Stimulated activated CD8-positive, alpha-beta memory T cell treated with anti-CD3 and anti-CD28 coated beads, Interleukin-4, amount 100 ng/mL, for 48 hours (primary cell): ENCODE measurements at regions not wholly inside any gene's neighbourhood (a gene's known extent, or its start where the extent isn't known, plus 50 kb on each side); places are given as distances from the start of the nearest gene placed in this dataset.

Experiments
- DNase-seq: peaks from one replicate; pipeline ENCODE4 v3.0.0-alpha.2; 2020

DNA sequence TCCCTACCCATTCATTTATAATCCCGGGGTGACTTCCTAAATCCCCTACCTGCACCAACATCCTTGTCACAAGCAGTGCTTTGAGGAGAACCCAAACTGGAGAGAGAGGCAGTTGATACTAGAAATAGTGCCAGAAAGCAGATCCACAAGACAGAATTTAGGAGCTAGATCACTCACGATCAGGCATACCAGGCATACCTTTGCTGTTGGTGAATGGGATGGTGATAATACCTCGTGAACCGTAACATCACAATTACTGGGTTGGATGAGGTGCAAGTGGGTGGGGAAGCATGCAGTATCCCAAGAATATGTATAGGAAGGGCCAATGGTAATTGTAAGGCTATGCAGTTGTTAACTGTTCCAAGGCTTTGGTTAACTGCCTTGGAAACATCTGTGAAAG, 129.3 kb downstream of the TMA16 start:
- DNase-seq = no peak

- no peak for DNase-seq
These were observed 130.2 kb downstream of the TMA16 start for GRCh38 chr4:163624727-163625126.

DNA sequence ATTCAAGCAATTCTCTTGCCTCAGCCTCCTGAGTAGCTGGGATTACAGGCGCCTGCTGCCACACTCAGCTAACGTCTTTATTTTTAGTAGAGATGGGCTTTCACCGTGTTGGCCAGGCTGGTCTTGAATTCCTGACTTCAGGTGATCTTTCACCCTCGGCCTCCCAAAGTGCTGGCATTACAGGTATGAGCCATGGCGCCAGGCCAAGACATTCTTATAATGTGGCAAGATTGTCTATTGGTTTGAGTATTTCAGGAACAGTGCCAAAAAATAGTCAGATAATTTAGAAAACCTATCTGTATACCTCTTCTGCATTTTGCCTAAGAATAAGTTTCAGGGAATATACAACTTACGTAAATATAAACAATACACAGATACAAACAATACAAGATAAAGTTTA, 136.8 kb downstream of the TMA16 start:
- DNase-seq = no peak

DNA sequence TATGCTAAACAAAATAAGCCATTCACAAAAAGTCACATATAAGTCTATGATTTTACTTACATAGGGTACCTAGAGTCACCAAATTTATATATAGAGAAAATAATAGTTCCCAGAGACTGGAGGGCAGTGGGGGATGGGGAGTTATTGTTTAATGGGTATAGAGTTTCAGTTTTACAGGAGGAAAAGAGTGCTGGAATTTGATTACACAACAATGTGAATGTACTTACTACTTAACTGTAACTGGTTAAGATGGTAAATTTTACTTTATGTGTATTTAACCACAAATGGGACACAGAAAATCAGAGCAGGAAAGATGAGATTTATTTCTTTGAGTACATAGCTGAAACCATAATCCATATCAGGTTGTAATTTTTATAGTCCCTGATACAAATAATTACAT, 144.4 kb downstream of the TMA16 start:
- no peak for DNase-seq

GRCh38 chr4:163649557-163650091, 155.1 kb downstream of the TMA16 start:
- no peak for DNase-seq

- no peak for DNase-seq
These were observed 157.3 kb downstream of the TMA16 start for GRCh38 chr4:163651761-163652160.

DNA sequence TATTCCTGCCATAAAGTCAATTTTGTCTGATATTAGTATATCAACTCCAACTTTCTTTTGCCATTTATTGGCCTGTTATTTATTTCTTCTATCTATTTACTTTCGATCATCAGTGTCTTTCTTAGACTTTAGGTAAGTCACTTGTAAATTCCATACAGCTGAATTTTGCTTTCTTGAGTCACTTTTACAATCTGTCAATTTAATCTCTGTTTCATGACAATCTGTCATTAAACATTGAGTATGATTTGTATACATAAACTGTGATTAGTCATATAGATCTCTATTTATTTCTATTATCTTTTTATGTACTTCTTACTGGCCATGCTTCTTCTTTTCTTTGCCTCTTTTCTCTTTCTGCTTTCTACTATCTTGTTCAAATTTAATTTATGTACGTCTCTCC, 160.1 kb downstream of the TMA16 start:
- no peak for DNase-seq

DNA sequence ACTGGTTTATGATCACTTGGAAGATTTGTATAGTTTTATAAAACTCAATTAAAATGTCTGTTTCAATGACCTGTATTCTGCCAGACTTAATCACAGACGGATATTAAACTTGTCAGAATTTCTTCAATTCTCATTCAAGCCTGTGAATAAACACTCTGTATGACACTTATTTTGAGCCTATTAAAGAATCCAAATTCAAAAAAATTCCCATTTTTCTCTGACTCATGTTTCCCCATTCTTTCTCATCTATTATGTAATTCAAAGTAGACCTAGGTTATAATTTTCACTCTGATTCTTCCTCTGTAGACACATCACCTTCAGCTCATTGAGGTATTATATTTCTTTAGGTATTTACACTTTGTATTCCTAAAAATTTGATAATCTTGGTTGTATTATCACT, 166.1 kb downstream of the TMA16 start:
- DNase-seq = no peak

DNA sequence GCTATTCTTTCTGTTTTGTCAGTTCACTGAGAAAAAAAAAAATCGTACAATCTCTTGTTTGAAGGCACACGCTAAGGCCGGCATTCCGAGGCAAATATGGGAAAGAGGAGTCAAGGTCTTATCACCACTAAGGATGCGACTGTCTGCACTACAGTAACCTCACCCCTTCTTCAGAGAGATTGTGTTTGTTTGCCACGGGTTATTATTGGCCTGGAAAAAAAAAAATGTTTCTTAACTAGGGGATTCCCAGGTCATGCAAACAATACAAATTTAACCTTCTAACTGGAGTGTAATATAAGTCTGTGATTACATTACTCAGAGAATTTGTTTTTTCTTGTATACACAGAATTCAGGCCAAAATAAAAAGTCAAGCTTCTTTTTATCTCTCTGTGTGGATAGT, 168.3 kb downstream of the TMA16 start:
- DNase-seq = no peak

- DNase-seq = no peak
These were observed 169.2 kb downstream of the TMA16 start for GRCh38 chr4:163663454-163664225.

DNA sequence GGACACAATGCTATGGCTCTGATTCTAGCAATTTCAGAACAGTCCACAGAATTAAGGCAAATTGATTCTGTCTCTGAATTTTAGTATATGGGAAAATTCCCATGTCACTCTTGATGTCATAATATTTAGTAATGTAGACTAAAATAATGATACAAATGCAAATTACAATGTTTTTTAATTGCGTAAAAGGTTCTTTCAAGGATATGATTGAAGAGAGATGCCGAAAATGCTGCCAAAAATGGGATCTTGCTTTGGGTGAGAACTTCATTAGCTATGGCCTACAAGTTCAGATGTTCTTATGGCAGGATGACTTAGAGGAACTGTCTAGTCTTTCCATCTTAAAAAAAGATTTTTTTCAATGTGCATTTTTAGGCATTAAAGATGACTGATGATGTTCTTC, 170.6 kb downstream of the TMA16 start:
- DNase-seq = no peak

DNA sequence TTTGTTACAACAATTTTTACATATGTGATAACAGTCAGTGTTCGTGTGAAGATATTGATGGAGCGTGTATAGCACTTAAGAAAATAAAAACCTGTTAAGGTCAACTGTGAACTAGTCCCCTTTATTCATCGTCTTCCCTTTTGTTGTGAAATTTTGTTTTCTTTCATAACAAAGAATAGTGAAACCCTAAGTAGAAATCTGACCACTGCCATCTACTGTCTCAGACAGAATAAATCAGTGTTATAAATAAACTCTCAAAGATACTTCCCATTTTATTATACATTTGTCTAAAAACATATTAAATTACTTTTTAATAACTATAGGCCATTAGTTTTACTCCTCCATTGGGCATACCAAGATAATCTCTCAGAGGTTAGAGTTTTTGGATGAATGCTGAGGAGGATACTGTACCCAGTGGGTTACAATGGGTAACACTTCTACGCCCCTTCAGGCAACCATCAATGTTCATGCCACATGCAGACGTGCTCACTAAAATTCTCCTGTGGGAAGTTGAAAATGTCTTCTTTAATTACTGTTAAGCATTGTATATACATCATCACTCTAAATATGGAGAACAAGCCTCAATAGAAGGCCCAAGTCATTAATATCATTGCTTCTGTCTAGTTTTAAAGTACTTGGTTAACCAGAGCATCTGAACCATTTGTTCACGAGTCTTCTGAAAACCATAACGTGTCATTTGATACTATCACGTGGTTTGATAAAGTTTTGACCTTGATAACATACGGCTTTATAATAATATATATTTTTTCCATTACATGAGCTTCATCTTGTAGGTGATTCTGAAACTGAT, 171.2 kb downstream of the TMA16 start:
- no peak for DNase-seq

DNA sequence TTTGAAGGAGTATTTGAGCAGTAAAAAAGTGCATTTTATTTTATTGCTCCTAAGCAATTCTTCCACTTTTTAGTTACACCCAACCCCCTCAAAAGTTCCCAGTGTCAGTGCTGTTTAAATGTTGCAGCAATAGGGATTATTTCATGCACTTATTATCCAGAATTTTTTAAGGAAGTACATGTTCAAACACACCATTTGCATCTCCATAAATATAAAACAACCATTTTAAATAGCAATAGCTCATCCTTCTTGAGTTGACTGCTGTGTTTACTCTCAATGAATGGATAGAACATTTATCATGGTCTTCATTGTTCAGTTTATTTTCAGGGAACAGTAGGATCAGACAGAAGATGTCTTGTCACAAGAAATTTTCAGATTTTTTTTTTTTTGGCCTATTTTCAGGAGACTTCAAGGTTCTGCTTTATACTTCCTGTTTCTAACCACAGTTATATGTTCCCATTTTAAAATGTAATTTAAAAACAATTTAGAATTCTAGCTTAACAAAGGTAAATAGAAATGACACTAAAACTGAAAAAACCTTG, 171.9 kb downstream of the TMA16 start:
- DNase-seq = no peak

DNA sequence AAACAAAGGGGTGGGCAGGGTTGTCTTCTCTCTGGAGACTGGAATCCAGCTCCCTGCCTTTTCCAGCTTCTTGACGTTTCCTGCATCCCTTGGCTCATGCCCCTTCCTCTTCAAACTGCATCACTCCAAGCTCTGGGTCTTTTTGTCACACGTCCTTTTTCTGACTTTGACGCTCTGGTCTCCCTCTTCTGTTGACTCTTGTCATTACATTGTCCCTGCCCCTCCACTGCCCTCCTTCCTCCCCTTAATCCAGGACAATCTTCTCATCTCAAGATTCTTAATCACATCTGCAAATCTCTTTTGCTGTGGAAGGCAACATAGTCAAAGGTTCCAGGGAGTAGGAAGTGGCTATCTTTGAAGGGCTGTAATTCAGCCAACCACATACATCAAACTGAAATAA, 178.3 kb downstream of the TMA16 start:
- DNase-seq = no peak

DNA sequence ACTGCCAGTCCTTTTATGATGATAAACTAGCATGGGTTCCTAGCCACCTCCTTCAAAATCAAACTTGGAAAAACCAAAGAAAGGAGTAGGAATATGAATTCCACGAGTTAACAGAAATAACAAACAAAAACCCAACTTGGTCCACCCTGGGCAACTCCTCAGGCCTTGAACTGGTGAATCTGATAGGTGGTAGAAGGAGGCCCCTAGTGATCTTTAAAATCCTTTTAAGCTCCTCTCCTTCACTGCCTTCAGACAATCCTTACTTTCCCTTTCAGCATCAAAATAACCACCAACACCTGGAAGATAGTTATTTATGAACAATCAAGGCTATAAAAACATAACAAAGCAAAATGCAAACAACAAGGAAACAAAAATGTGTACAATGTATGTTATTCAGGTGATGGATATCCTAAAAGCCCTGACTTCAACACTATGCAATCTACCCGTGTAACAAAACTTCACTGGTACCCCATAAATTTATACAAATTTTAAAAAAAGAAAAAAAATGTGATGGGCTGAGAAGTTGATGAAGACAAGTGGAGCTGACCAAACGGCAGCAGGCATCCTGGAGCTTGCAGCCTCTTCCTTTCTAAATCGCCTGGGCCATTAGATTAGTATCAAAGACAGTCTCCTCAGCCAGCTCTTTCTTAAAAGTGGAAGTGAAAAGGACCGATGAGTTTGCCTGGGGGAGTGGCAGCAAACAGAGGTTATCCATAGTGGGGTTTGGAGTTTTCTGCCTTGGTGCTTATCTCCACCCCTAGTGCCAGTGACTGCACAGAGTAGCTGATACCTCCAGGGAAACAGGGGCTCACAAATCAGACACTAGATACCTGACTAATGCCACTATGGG, 179.6 kb downstream of the TMA16 start:
- DNase-seq = no peak

DNA sequence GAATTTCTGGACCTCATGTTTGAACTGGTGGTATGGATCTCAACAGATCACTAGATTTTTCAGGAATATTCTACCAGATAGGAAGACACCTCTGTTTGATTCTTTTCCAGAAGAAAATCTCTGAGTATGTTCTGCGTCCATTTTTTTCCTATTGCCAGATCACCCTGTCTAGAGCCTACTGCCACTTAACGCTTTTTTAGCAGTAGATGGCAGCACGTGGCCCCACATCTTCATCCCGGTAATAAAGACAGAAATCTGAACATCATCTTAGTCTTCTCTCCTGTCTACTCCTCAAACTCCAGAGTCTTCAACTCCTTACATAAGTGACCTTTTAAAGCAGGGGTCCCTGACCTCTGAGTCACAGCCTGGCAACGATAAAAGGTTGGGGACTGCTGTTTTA, 184.7 kb downstream of the TMA16 start:
- DNase-seq = no peak

GRCh38 chr4:163680386-163681098, 186.1 kb downstream of the TMA16 start:
- no peak for DNase-seq

DNA sequence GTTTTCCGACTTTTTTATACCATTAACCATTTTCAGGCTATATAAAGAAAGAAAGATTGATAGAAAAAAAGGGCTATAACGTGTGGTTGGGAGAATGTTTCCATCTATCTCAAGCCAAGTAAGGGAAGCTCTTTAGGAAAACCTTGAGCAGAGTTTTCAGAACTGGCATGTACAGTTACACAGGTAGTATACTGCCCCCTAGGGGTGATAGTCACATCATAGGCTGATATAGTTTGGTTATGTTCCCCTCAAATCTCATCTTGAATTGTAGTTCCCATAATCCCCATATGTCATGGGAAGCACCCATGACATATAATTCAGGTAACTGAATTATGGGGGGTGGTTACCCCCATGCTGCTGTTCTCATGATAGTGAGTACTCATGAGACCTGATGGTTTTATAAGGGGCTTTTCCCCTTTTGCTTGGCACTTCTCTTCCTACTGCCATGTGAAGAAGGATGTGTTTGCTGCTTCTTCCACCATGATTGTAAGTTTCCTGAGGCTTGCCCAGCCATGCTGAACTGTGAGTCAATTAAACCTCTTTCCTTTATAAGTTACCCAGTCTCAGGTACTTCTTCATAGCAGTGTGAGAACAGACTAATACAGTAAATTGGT, 186.8 kb downstream of the TMA16 start:
- no peak for DNase-seq

DNA sequence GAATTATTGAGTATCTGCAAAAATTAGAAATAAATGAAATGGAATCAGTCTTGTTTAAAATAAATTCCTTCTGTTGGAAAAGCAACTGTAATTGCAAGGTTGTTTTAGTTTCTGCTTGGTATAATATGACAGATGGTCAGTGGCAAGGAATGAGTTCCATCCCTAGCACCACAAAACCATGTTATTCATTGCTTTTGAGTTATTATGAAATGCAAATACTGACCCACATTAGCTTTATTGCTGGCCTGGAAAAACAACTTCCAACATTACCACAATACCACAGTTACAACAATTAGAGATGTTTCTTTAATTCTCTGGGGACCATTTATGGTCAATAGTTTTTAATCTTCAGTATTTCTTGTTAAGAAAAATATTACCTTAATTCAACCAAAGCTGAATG, 194.4 kb downstream of the TMA16 start:
- no peak for DNase-seq

- no peak for DNase-seq
These were observed 198.7 kb downstream of the TMA16 start for GRCh38 chr4:163693211-163693610.

GRCh38 chr4:163693776-163694175, 199.3 kb downstream of the TMA16 start:
- no peak for DNase-seq

DNA sequence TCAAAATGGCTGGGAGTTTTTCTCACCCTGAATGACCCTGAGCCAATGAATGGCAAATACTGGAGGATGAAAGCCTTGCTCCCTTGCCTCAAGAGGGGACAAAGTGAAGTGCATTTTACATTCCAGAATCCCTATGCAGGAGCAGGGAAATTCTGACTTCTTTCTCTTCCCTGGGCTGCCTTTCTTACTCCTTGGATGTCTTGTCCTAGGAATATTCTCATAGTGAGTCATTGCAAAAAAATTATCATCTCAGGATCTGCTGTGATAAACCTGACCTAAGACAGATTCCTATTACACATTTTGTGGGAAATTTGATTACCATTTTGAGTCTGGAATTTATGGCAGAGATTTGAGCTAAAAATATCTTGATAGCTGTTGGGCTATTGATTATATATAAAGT, 199.9 kb downstream of the TMA16 start:
- no peak for DNase-seq
